H1 (cell line): ENCODE measurements at regions not wholly inside any gene's neighbourhood (a gene's known extent, or its start where the extent isn't known, plus 50 kb on each side); places are given as distances from the start of the nearest gene placed in this dataset.

Source experiments
- CTCF ChIA-PET: fragments of 300-600 bp; sonication (Branson Sonifier 250); formaldehyde crosslinking; loops from one replicate; lab custom pipeline; 2021; ENCODE audit not compliant: partially characterized antibody; lab: Charles Lee
- POLR2A ChIA-PET: fragments of 300-600 bp; sonication (Branson Sonifier 250); formaldehyde crosslinking; loops from one replicate; lab custom pipeline; 2021; ENCODE audit warnings: inconsistent platforms; ENCODE audit not compliant: partially characterized antibody; lab: Charles Lee
- DNase-seq, 2 experiments: peaks; one replicate each; pipeline versions ENCODE4 v3.0.0 to v3.0.0-alpha.2; 2010 to 2022; ENCODE audit warnings: low spot score in 2 of 2, low read depth in 1 of 2, mixed read lengths in 1 of 2
- FAIRE-seq: peaks from 2 replicates; lab custom pipeline; 2011; peaks lifted over from hg19 to GRCh38; lab: Jason Lieb, UNC
- H2AFZ ChIP-seq: 2 replicates; pipeline ENCODE4 v1.8.1; 2012; ENCODE audit warnings: low read length, inconsistent platforms
- H2AK5ac ChIP-seq: 2 replicates; pipeline ENCODE4 v1.6.1; 2013; ENCODE audit warnings: low read depth, low read length
- H2BK120ac ChIP-seq: replicated peaks from 2 replicates; pipeline ENCODE3; 2013; ENCODE audit warnings: low read depth, low read length, inconsistent platforms
- H2BK12ac ChIP-seq: 2 replicates; pipeline ENCODE4 v1.6.1; 2013; ENCODE audit warnings: low read depth, low read length
- H2BK15ac ChIP-seq: 2 replicates; pipeline ENCODE4 v1.6.1; 2013; ENCODE audit warnings: low read length
- H2BK20ac ChIP-seq: 2 replicates; pipeline ENCODE4 v1.6.1; 2013; ENCODE audit warnings: low read length
- H2BK5ac ChIP-seq: 2 replicates; pipeline ENCODE4 v1.6.1; 2013; ENCODE audit warnings: low read depth, low read length
- H3K14ac ChIP-seq: 2 replicates; pipeline ENCODE4 v1.6.1; 2013; ENCODE audit warnings: inconsistent platforms; ENCODE audit not compliant: insufficient read length
- H3K18ac ChIP-seq: 2 replicates; pipeline ENCODE4 v1.6.1; 2013; ENCODE audit warnings: low read length; ENCODE audit errors: extremely low read depth
- H3K23ac ChIP-seq: 2 replicates; pipeline ENCODE4 v1.6.1; 2013; ENCODE audit warnings: inconsistent platforms; ENCODE audit not compliant: insufficient read length
- H3K23me2 ChIP-seq: 2 replicates; pipeline ENCODE4 v1.6.1; 2013; ENCODE audit warnings: low read depth, low read length
- H3K27ac ChIP-seq: 2 replicates; pipeline ENCODE4 v1.6.1; 2011; ENCODE audit warnings: low read depth, low read length, inconsistent platforms
- H3K27me3 ChIP-seq, 4 experiments: replicated peaks in 1 of 4; 1 replicate in 1 of 4; 2 replicates in 3 of 4; pipeline versions ENCODE4 v1.6.1 to v1.8.1; 2011 to 2013; ENCODE audit warnings: low read length in 3 of 4, mild to moderate bottlenecking in 3 of 4, inconsistent platforms in 2 of 4, mixed read lengths in 2 of 4, moderate library complexity in 1 of 4; ENCODE audit not compliant: control insufficient read depth in 3 of 4, insufficient read depth in 3 of 4; ENCODE audit errors: extremely low read depth in 1 of 4
- H3K36me3 ChIP-seq, 4 experiments: 2 replicates each; pipeline versions ENCODE4 v1.6.1 to v1.8.1; 2011 to 2013; ENCODE audit warnings: mild to moderate bottlenecking in 4 of 4, low read length in 3 of 4, moderate library complexity in 2 of 4, control low read depth in 1 of 4, inconsistent platforms in 1 of 4; ENCODE audit not compliant: insufficient read depth in 4 of 4, control insufficient read depth in 2 of 4
- H3K4ac ChIP-seq: replicated peaks from 2 replicates; pipeline ENCODE3; 2013; ENCODE audit warnings: low read length, low read depth, mixed read lengths, inconsistent platforms; ENCODE audit not compliant: insufficient read length
- H3K4me1 ChIP-seq, 4 experiments: replicated peaks in 1 of 4; 1 replicate in 1 of 4; 2 replicates in 3 of 4; pipeline versions ENCODE4 v1.6.1 to v1.8.1; 2011 to 2013; ENCODE audit warnings: low read length in 3 of 4, inconsistent platforms in 2 of 4, mixed read lengths in 1 of 4; ENCODE audit not compliant: insufficient read depth in 4 of 4, control insufficient read depth in 3 of 4
- H3K4me2 ChIP-seq, 2 experiments: 2 replicates each; pipeline versions ENCODE4 v1.6.1 to v1.8.1; 2011 to 2013; ENCODE audit warnings: low read depth in 2 of 2, low read length in 2 of 2, control low read depth in 1 of 2, inconsistent platforms in 1 of 2, mild to moderate bottlenecking in 1 of 2; ENCODE audit not compliant: insufficient read depth in 1 of 2
- H3K4me3 ChIP-seq, 4 experiments: fragments of 200-600, 300-600 bp in 1 of 4; sonication (generic), shearing (Covaris generic), sonication (Bioruptor Twin) in 1 of 4; 2 replicates each; pipeline versions ENCODE4 v1.5.1 to v1.8.1; 2011 to 2016; ENCODE audit warnings: low read length in 4 of 4, low read depth in 3 of 4, control low read depth in 2 of 4, inconsistent platforms in 2 of 4, mild to moderate bottlenecking in 2 of 4, mixed read lengths in 1 of 4, moderate library complexity in 1 of 4; ENCODE audit not compliant: insufficient read depth in 2 of 4; ENCODE audit errors: extremely low read depth in 1 of 4
- H3K56ac ChIP-seq: replicated peaks from 2 replicates; pipeline ENCODE3; 2013; ENCODE audit warnings: low read depth, mild to moderate bottlenecking, mixed read lengths, low read length, inconsistent platforms; ENCODE audit not compliant: insufficient read length
- H3K79me1 ChIP-seq: 2 replicates; pipeline ENCODE4 v1.6.1; 2013; ENCODE audit warnings: low read depth, low read length, control low read depth
- H3K79me2 ChIP-seq, 2 experiments: 2 replicates each; pipeline versions ENCODE4 v1.6.1 to v1.8.1; 2012 to 2013; ENCODE audit warnings: low read length in 2 of 2, mild to moderate bottlenecking in 2 of 2, inconsistent platforms in 1 of 2; ENCODE audit not compliant: insufficient read depth in 2 of 2, control insufficient read depth in 1 of 2
- H3K9ac ChIP-seq, 4 experiments: replicated peaks in 1 of 4; 1 replicate in 1 of 4; 2 replicates in 3 of 4; pipeline versions ENCODE4 v1.6.1 to v1.8.1; 2011 to 2013; ENCODE audit warnings: low read depth in 3 of 4, low read length in 3 of 4, control low read depth in 2 of 4, mild to moderate bottlenecking in 2 of 4, moderate library complexity in 2 of 4, inconsistent platforms in 1 of 4; ENCODE audit errors: extremely low read depth in 1 of 4
- H3K9me3 ChIP-seq, 2 experiments: 2 replicates each; pipeline versions ENCODE4 v1.6.1 to v1.8.1; 2012 to 2013; ENCODE audit warnings: mild to moderate bottlenecking in 2 of 2, moderate library complexity in 2 of 2, control low read depth in 1 of 2, inconsistent platforms in 1 of 2, low read depth in 1 of 2, low read length in 1 of 2, mixed read lengths in 1 of 2; ENCODE audit not compliant: insufficient read depth in 2 of 2
- H4K20me1 ChIP-seq, 2 experiments: replicated peaks in 1 of 2; 2 replicates each; pipeline versions ENCODE3 to v1.8.1; 2011 to 2013; ENCODE audit warnings: inconsistent platforms in 2 of 2, low read length in 2 of 2, mild to moderate bottlenecking in 1 of 2; ENCODE audit not compliant: insufficient read depth in 2 of 2, control insufficient read depth in 1 of 2
- H4K5ac ChIP-seq: 2 replicates; pipeline ENCODE4 v1.6.1; 2013; ENCODE audit warnings: low read length, low read depth, mixed read lengths, inconsistent platforms; ENCODE audit not compliant: insufficient read length
- H4K8ac ChIP-seq: 2 replicates; pipeline ENCODE4 v1.8.0; 2013; ENCODE audit warnings: mild to moderate bottlenecking, moderate library complexity, low read length, inconsistent platforms; ENCODE audit not compliant: insufficient read depth; ENCODE audit errors: extremely low read depth
- H4K91ac ChIP-seq: replicated peaks from 2 replicates; pipeline ENCODE3; 2013; ENCODE audit warnings: low read length, mixed read lengths, inconsistent platforms; ENCODE audit not compliant: insufficient read length
- CHD2 ChIP-seq: IDR thresholded peaks from 2 replicates; pipeline ENCODE4 v1.6.1; 2012; ENCODE audit warnings: low read length, improper control_type of control experiment
- FOSL1 ChIP-seq: IDR thresholded peaks from 2 replicates; pipeline ENCODE4 v1.6.1; 2011; ENCODE audit warnings: mild to moderate bottlenecking, low read depth, low read length, moderate library complexity; ENCODE audit not compliant: insufficient read depth
- JUND ChIP-seq: IDR thresholded peaks from 2 replicates; pipeline ENCODE4 v1.6.1; 2011; ENCODE audit warnings: mild to moderate bottlenecking, improper control_type of control experiment, low read length
- RXRA ChIP-seq: IDR thresholded peaks from 2 replicates; pipeline ENCODE4 v1.6.1; 2011; ENCODE audit warnings: low read depth, mild to moderate bottlenecking, low read length, moderate library complexity; ENCODE audit not compliant: insufficient read depth
- TEAD4 ChIP-seq: IDR thresholded peaks from 2 replicates; pipeline ENCODE4 v1.6.1; 2012; ENCODE audit warnings: low read depth, low read length, inconsistent platforms, mixed read lengths
- WGBS, 2 experiments: shearing (Covaris generic) in 1 of 2; methylation state at CpG; one replicate each; pipeline versions ENCODE4 v1.1.6 to v1.1.7; 2013 to 2015; ENCODE audit warnings: low lambda C conversion rate in 2 of 2, mixed read lengths in 2 of 2, inconsistent platforms in 1 of 2, low coverage in 1 of 2, missing lambda C conversion rate in 1 of 2; ENCODE audit not compliant: insufficient replicate concordance in 2 of 2, insufficient coverage in 1 of 2, insufficient read length in 1 of 2; ENCODE audit errors: extremely low coverage in 1 of 2, missing lambda C conversion rate in 1 of 2; 5-methylcytosine and 5-hydroxymethylcytosine counted together

DNA sequence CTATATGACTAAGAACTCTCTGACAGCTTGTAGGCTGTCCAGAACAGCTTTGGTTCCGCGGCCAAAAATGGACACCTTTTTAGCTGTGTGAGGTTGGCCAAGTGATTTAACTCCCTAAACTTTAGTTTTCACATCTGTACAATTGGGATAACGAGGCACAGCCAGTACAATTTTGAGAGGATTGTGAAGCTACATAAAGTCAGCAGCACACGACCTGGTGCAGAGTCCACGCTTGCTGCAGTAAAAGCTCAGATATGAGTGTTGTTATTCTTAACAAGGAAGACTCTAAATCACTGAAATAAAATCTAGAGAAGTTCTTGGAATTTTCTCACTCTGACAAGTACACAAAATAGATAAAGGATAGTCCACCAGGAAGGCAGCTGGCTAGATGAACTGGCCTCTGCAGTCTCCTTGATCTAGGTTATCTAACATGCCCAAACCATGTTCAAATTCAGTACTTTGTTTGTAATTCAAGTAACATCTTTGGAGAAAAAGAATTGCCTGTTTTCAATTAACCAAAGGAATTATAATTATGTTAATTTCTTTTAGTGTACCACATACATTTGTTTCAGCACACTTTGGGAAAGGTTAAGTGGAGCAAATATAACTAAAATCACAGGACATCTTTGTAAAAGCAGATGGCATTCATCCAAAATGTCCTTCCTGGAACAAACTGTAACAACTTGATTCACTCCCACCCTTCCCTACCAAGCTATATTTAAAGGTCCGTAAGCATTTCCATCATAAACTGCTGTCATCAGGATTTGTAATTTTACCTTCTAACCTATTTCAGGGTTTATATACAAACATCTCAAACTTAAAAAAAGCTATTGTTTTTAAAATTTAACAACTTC, 201.7 kb upstream of the STK17B start:
- no peak for DNase-seq
- CTCF ChIA-PET, result no interaction called here
- TF ChIP-seq JUND (no peak), FOSL1 (no peak), CHD2 (no peak), RXRA (no peak), TEAD4 (no peak)

More for the DNA sequence above, 201.7 kb upstream of the STK17B start:
- POLR2A ChIA-PET, result no interaction called here
- Histone ChIP-seq H2AFZ (no peak overlapping the region), H2BK15ac (no peak overlapping the region), H3K9me3 (no peaks in the 10 kb centered on the region), H3K23ac (no peak overlapping the region), H4K91ac (no peak overlapping the region), H3K18ac (no peak overlapping the region), H4K5ac (no peak overlapping the region), H3K27ac (no peak overlapping the region), H2BK12ac (no peak overlapping the region), H2BK120ac (no peak overlapping the region), H2BK20ac (no peak overlapping the region), H3K4me2 (no peak overlapping the region), H3K4me3 (no peak overlapping the region), H2AK5ac (no peak overlapping the region), H4K8ac (no peak overlapping the region), H3K36me3 (no peaks in the 10 kb centered on the region), H3K4ac (no peak overlapping the region), H3K56ac (no peak overlapping the region), H2BK5ac (no peak overlapping the region), H3K23me2 (no peaks in the 10 kb centered on the region), H3K4me1 (no peaks in the 10 kb centered on the region), H3K79me2 (no peaks in the 10 kb centered on the region), H3K27me3 (no peaks in the 10 kb centered on the region), H3K79me1 (no peaks in the 10 kb centered on the region), H3K9ac (no peak overlapping the region), H3K14ac (no peak overlapping the region), H4K20me1 (no peaks in the 10 kb centered on the region)
- WGBS, 2 experiments, result 92% methylated on average over 6 of the region's 6 CpGs; no CpG with 5 or more reads in 1 of the 2 experiments
- no peak for FAIRE-seq
